Hepatocyte (in vitro differentiated cells): ENCODE measurements at regions not wholly inside any gene's neighbourhood (a gene's known extent, or its start where the extent isn't known, plus 50 kb on each side); places are given as distances from the start of the nearest gene placed in this dataset.
A peak's percentile ranks its signal among the peaks of the same experiment; 100 is the strongest.

ENCODE experiments used
- DNase-seq: peaks from one replicate; pipeline ENCODE4 v3.0.0-alpha.2; 2016; ENCODE audit warnings: low spot score
- H2AFZ ChIP-seq: fragments of 200-600 bp; sonication (generic); 2 replicates; pipeline ENCODE4 v1.6.0; 2016; ENCODE audit warnings: antibody characterized with exemption, mild to moderate bottlenecking
- H3K27ac ChIP-seq: fragments of 200-600 bp; sonication (generic); 2 replicates; pipeline ENCODE4 v1.5.1; 2016; ENCODE audit warnings: mild to moderate bottlenecking
- H3K27me3 ChIP-seq: fragments of 200-600 bp; sonication (generic); 2 replicates; pipeline ENCODE4 v1.6.1; 2016
- H3K36me3 ChIP-seq: fragments of 200-600 bp; sonication (generic); replicated peaks from 2 replicates; pipeline ENCODE4 v1.5.1; 2016; ENCODE audit warnings: low read depth; ENCODE audit not compliant: insufficient read depth
- H3K4me1 ChIP-seq: fragments of 200-600 bp; sonication (generic); 2 replicates; pipeline ENCODE4 v1.5.1; 2016; ENCODE audit warnings: mild to moderate bottlenecking, moderate library complexity; ENCODE audit not compliant: insufficient read depth
- H3K4me2 ChIP-seq: fragments of 200-600 bp; sonication (generic); 2 replicates; pipeline ENCODE4 v1.6.0; 2016
- H3K4me3 ChIP-seq: fragments of 200-600 bp; sonication (generic); 2 replicates; pipeline ENCODE4 v1.5.1; 2016; ENCODE audit warnings: mild to moderate bottlenecking
- H3K79me2 ChIP-seq: fragments of 200-600 bp; sonication (generic); 2 replicates; pipeline ENCODE4 v1.6.0; 2017; ENCODE audit warnings: mild to moderate bottlenecking
- H3K9me2 ChIP-seq: fragments of 200-600 bp; sonication (generic); replicated peaks from 2 replicates; pipeline ENCODE4 v1.6.0; 2017; ENCODE audit warnings: mild to moderate bottlenecking; ENCODE audit not compliant: insufficient read depth
- H3K9me3 ChIP-seq: fragments of 200-600 bp; sonication (generic); 2 replicates; pipeline ENCODE4 v1.5.1; 2016; ENCODE audit warnings: low read depth, mild to moderate bottlenecking
- H4K20me1 ChIP-seq: fragments of 200-600 bp; sonication (generic); 2 replicates; pipeline ENCODE4 v1.6.0; 2016; ENCODE audit warnings: mild to moderate bottlenecking; ENCODE audit not compliant: insufficient read depth, poor library complexity, severe bottlenecking
- CTCF ChIP-seq: fragments of 200-600 bp; sonication (generic); IDR thresholded peaks from 2 replicates; pipeline ENCODE4 v1.5.1; 2016; ENCODE audit warnings: antibody characterized with exemption, mild to moderate bottlenecking; ENCODE audit not compliant: poor library complexity
- EZH2 ChIP-seq: fragments of 200-600 bp; sonication (generic); IDR thresholded peaks from 2 replicates; pipeline ENCODE4 v1.6.1; 2016; ENCODE audit warnings: antibody characterized with exemption, mild to moderate bottlenecking, borderline replicate concordance
- EZH2phosphoT487 ChIP-seq: fragments of 200-600 bp; sonication (generic); IDR thresholded peaks from one replicate; pipeline ENCODE4 v1.6.1; 2018; ENCODE audit warnings: antibody characterized with exemption, mild to moderate bottlenecking, low read depth, moderate library complexity; ENCODE audit not compliant: unreplicated experiment, severe bottlenecking
- WGBS: methylation state at CpG from one replicate; pipeline ENCODE4 v1.1.6; 2016; ENCODE audit warnings: low lambda C conversion rate; ENCODE audit errors: missing lambda C conversion rate; 5-methylcytosine and 5-hydroxymethylcytosine counted together

GRCh38 chr14:89621009-89621421 is 204.0 kb upstream of the FOXN3 start:
- WGBS, result 98% methylated on average over 5 of the region's 5 CpGs
- no peaks in the 10 kb centered on the region for H3K9me2 ChIP-seq
- DNase-seq, result no peak

GRCh38 chr14:89620436-89620835 is 203.4 kb upstream of the FOXN3 start:
- no peak overlapping the region for H3K4me3 ChIP-seq
- DNase-seq, result no peak
- H3K27ac ChIP-seq, result no peak overlapping the region
- peaks cover 28% of the 10 kb centered on the region for H3K4me1 ChIP-seq
- WGBS, result 93% methylated on average over 6 of the region's 6 CpGs
- H3K9me3 ChIP-seq, result no peaks in the 10 kb centered on the region
- H4K20me1 ChIP-seq, result no peaks in the 10 kb centered on the region
- no peaks in the 10 kb centered on the region for H3K36me3 ChIP-seq
- H3K4me2 ChIP-seq, result no peak overlapping the region
- TF ChIP-seq EZH2 (no peak), EZH2phosphoT487 (no peak), CTCF (no peak)
- peaks cover 24% of the 10 kb centered on the region for H3K79me2 ChIP-seq
- H3K9me2 ChIP-seq, result no peaks in the 10 kb centered on the region
- H3K27me3 ChIP-seq, result no peaks in the 10 kb centered on the region
- H2AFZ ChIP-seq, result no peak overlapping the region

More at GRCh38 chr14:89621009-89621421, 204.0 kb upstream of the FOXN3 start:
- H2AFZ ChIP-seq, result no peak overlapping the region
- H3K9me3 ChIP-seq, result no peaks in the 10 kb centered on the region
- peaks cover 33% of the 10 kb centered on the region for H3K4me1 ChIP-seq
- no peak overlapping the region for H3K27ac ChIP-seq
- no peak overlapping the region for H3K4me3 ChIP-seq
- no peaks in the 10 kb centered on the region for H4K20me1 ChIP-seq
- peaks cover 19% of the 10 kb centered on the region for H3K79me2 ChIP-seq
- H3K27me3 ChIP-seq, result no peaks in the 10 kb centered on the region
- TF ChIP-seq EZH2phosphoT487 (no peak), EZH2 (no peak), CTCF (no peak)
- no peak overlapping the region for H3K4me2 ChIP-seq
- H3K36me3 ChIP-seq, result no peaks in the 10 kb centered on the region

- H3K9me3 ChIP-seq, result no peaks in the 10 kb centered on the region
- no peaks in the 10 kb centered on the region for H3K27me3 ChIP-seq
- peaks cover 25% of the 10 kb centered on the region for H3K4me1 ChIP-seq
- WGBS, result 80% methylated on average over 4 of the region's 4 CpGs
- H2AFZ ChIP-seq, result peak overlapping the region; percentile 92
- no peak for DNase-seq
- H3K4me2 ChIP-seq, result peak overlapping the region; percentile 96
- H3K4me3 ChIP-seq, result peak overlapping the region; percentile 48
- H3K79me2 ChIP-seq, result peaks cover 32% of the 10 kb centered on the region
- no peak for TF ChIP-seq CTCF
- no peak for TF ChIP-seq EZH2phosphoT487
- TF ChIP-seq EZH2, result no peak
- H3K27ac ChIP-seq, result peak overlapping the region; percentile 57
- H4K20me1 ChIP-seq, result no peaks in the 10 kb centered on the region
- no peaks in the 10 kb centered on the region for H3K9me2 ChIP-seq
- H3K36me3 ChIP-seq, result no peaks in the 10 kb centered on the region
Measured at GRCh38 chr14:89619596-89619995, 202.6 kb upstream of the FOXN3 start.
